Activated T-cell treated with anti-CD3 and anti-CD28 coated beads, Interleukin-2, amount 50 U/mL, for 72 hours (primary cell): ENCODE measurements at regions not wholly inside any gene's neighbourhood (a gene's known extent, or its start where the extent isn't known, plus 50 kb on each side); places are given as distances from the start of the nearest gene placed in this dataset.
"Not testable (repeated sequence)": the region's sequence is repeated elsewhere in the genome, so short reads cannot be mapped to it uniquely, and the experiment has no call there.

Source experiments
- ATAC-seq, 2 donors: fragments of 150-1000 bp; cut with Tn5 transposase; replicated peaks in 1 of 2; 2 replicates each; pipeline ENCODE4 v1.10.0; 2021; ENCODE audit warnings: moderate library complexity in 2 of 2, mild to moderate bottlenecking in 1 of 2
- DNase-seq, 2 donors: peaks; one replicate each; pipeline ENCODE4 v3.0.0; 2021 to 2022; ENCODE audit warnings: mixed read lengths in 1 of 2
- H3K27ac Mint-ChIP-seq: one replicate; pipeline ENCODE4 v1.8.0; 2022; ENCODE audit warnings: mild to moderate bottlenecking, moderate library complexity, mixed read lengths
- H3K27me3 Mint-ChIP-seq: one replicate; pipeline ENCODE4 v1.8.0; 2022; ENCODE audit warnings: low read depth, mixed read lengths
- H3K36me3 Mint-ChIP-seq, 2 donors: one replicate each; pipeline ENCODE4 v1.8.0; 2022; ENCODE audit warnings: mixed read lengths in 2 of 2, mild to moderate bottlenecking in 1 of 2; ENCODE audit not compliant: insufficient read depth in 2 of 2
- H3K4me1 Mint-ChIP-seq: one replicate; pipeline ENCODE4 v1.8.0; 2022; ENCODE audit warnings: low read depth, mixed read lengths
- H3K4me3 Mint-ChIP-seq, 2 donors: one replicate each; pipeline ENCODE4 v1.8.0; 2022; ENCODE audit warnings: mild to moderate bottlenecking in 2 of 2, mixed read lengths in 2 of 2, moderate library complexity in 2 of 2
- H3K9me3 Mint-ChIP-seq, 2 donors: one replicate each; pipeline ENCODE4 v1.8.0; 2022; ENCODE audit warnings: mixed read lengths in 2 of 2

GRCh38 chr10:94238006-94238617 lies 124.6 kb downstream of the NOC3L start:
- ATAC-seq (no peak), DNase-seq (no peak)
- H3K4me1 Mint-ChIP-seq: no peaks in the 10 kb centered on the region
- H3K4me3 Mint-ChIP-seq: no peak overlapping the region
- no peaks in the 10 kb centered on the region for H3K9me3 Mint-ChIP-seq
- H3K27ac Mint-ChIP-seq: no peak overlapping the region
- H3K27me3 Mint-ChIP-seq: peaks cover 21% of the 10 kb centered on the region
- no peaks in the 10 kb centered on the region for H3K36me3 Mint-ChIP-seq

DNA sequence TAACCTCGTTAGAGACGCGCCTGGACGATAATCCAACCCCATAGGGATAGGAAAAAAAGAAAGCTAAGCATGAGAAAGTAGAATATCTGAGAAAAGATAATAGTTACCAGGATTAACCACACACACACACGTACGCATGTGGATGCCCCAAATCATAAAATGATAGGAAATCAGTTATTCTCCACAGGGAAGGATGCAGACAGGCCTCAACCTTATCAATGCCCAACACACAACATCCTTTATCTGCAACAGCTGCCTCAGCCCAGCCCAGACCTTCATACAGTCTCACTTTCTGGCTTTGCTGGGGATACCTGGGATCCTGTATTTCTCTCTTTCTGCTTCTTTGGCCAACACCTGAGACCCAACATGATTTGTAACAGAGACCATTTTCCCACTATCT lies 123.0 kb downstream of the NOC3L start:
- no peaks in the 10 kb centered on the region for H3K4me1 Mint-ChIP-seq
- H3K27me3 Mint-ChIP-seq: peaks cover 15% of the 10 kb centered on the region
- no peak for DNase-seq
- no peak overlapping the region for H3K4me3 Mint-ChIP-seq
- ATAC-seq: no peak
- no peak overlapping the region for H3K27ac Mint-ChIP-seq
- no peaks in the 10 kb centered on the region for H3K36me3 Mint-ChIP-seq
- no peaks in the 10 kb centered on the region for H3K9me3 Mint-ChIP-seq

DNA sequence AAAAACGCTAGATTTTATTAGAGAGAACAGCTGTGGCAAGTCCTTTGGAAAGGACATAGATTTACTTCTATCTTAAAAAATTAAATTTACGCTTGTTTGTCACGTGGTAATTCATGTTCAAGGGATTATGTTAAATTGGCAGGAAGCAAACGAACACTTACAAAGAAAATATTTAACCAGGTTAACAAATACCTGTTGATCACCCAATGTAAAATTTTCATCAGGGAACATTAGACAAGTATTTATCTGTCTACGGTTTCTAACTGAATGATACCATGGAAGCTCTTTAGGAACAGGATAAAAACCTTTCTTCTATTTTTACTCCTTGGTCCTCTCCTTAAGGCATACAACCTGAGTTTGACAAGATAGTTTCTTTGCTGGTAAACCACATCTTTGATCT lies 122.2 kb downstream of the NOC3L start:
- H3K4me1 Mint-ChIP-seq: no peaks in the 10 kb centered on the region
- DNase-seq (no peak), ATAC-seq (no peak)
- H3K4me3 Mint-ChIP-seq: no peak overlapping the region
- H3K27ac Mint-ChIP-seq: no peak overlapping the region
- H3K36me3 Mint-ChIP-seq: no peaks in the 10 kb centered on the region
- H3K9me3 Mint-ChIP-seq: no peaks in the 10 kb centered on the region
- peaks cover 14% of the 10 kb centered on the region for H3K27me3 Mint-ChIP-seq

- Mint-ChIP-seq H3K4me3 (no peak overlapping the region), H3K27me3 (peaks cover 11% of the 10 kb centered on the region), H3K4me1 (no peaks in the 10 kb centered on the region), H3K9me3 (no peaks in the 10 kb centered on the region), H3K27ac (no peak overlapping the region), H3K36me3 (no peaks in the 10 kb centered on the region)
- no peak for ATAC-seq
- DNase-seq: no peak
Observed at GRCh38 chr10:94240901-94241300, 121.8 kb downstream of the NOC3L start.

- H3K36me3 Mint-ChIP-seq: no peaks in the 10 kb centered on the region
- H3K4me3 Mint-ChIP-seq: no peak overlapping the region
Observed at GRCh38 chr10:94251098-94251497, 111.6 kb downstream of the NOC3L start.

DNA sequence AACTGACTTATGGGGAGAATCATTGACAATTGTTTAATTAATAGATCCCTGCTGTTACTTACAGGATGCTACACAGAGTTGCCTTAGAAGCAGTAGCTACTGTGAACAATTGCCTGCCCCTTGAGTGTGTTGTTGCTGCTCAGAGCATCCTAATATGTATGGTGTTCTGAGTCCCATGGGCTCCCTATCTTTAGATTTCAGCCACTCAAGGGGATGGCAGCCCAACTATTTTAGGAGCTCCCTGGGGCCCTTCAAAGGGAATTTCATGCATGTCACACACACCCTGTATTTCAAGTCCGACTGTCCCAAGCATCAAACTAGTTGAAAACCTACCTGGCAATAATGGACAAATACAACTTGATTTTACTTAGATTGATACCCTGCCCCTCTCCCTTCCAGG lies 111.2 kb downstream of the NOC3L start:
- H3K36me3 Mint-ChIP-seq: no peaks in the 10 kb centered on the region

More at GRCh38 chr10:94251098-94251497, 111.6 kb downstream of the NOC3L start:
- Mint-ChIP-seq H3K9me3 (no peaks in the 10 kb centered on the region), H3K27me3 (peaks cover 11% of the 10 kb centered on the region), H3K27ac (no peak overlapping the region), H3K4me1 (no peaks in the 10 kb centered on the region)
- DNase-seq (no peak), ATAC-seq (no peak)

DNA sequence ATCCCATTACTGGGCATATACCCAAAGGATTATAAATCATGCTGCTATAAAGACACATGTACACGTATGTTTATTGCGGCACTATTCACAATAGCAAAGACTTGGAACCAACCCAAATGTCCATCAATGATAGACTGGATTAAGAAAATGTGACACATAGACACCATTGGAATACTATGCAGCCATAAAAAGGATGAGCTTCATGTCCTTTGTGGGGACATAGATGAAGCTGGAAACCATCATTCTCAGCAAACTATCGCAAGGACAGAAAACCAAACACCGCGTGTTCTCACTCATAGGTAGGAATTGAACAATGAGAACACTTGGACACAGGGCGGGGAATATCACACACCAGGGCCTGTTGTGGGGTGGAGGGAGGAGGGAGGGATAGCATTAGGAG lies 105.3 kb downstream of the NOC3L start:
- not testable (repeated sequence) for H3K9me3 Mint-ChIP-seq, H3K27ac Mint-ChIP-seq, DNase-seq, H3K36me3 Mint-ChIP-seq, H3K27me3 Mint-ChIP-seq, H3K4me1 Mint-ChIP-seq, H3K4me3 Mint-ChIP-seq, ATAC-seq

More for the DNA sequence above, 111.2 kb downstream of the NOC3L start:
- Mint-ChIP-seq H3K9me3 (no peaks in the 10 kb centered on the region), H3K27ac (no peak overlapping the region), H3K4me1 (no peaks in the 10 kb centered on the region), H3K27me3 (peaks cover 11% of the 10 kb centered on the region), H3K4me3 (no peak overlapping the region)
- no peak for DNase-seq
- ATAC-seq: no peak

DNA sequence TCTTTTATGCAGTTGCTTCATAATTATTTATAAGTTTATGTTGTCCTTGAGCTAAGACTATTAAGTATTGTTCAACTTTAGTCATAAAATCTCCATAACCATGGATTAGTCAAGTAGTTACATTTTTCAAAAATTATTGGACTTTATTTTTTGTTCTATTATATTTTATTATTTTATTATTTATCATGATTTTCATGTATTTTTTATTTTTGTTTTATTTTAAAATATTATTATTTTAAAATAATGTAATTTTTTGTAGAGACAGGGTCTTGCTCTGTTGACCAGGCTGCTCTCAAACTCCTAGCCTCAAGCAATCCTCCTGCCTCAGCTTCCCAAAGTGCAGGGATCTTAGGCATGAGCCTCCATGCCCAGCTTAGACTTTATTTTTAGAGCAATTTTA lies 102.3 kb downstream of the NOC3L start:
- H3K27me3 Mint-ChIP-seq: no peaks in the 10 kb centered on the region
- no peaks in the 10 kb centered on the region for H3K4me1 Mint-ChIP-seq
- H3K9me3 Mint-ChIP-seq: no peaks in the 10 kb centered on the region
- no peak for DNase-seq
- H3K27ac Mint-ChIP-seq: no peak overlapping the region
- no peak overlapping the region for H3K4me3 Mint-ChIP-seq
- no peak for ATAC-seq
- H3K36me3 Mint-ChIP-seq: no peaks in the 10 kb centered on the region

- no peak overlapping the region for H3K27ac Mint-ChIP-seq
- DNase-seq: no peak
- H3K36me3 Mint-ChIP-seq: no peaks in the 10 kb centered on the region
- no peaks in the 10 kb centered on the region for H3K9me3 Mint-ChIP-seq
- peaks cover 6% of the 10 kb centered on the region for H3K27me3 Mint-ChIP-seq
- no peaks in the 10 kb centered on the region for H3K4me1 Mint-ChIP-seq
- H3K4me3 Mint-ChIP-seq: no peak overlapping the region
- ATAC-seq: no peak
Observed at GRCh38 chr10:94264085-94264484, 98.7 kb downstream of the NOC3L start.

- Mint-ChIP-seq H3K9me3 (peaks cover 0 to 2% of the 10 kb centered on the region in 2 donors), H3K4me3 (no peak overlapping the region), H3K4me1 (no peaks in the 10 kb centered on the region), H3K27me3 (peaks cover 6% of the 10 kb centered on the region), H3K27ac (no peak overlapping the region), H3K36me3 (peaks cover 0 to 2% of the 10 kb centered on the region in 2 donors)
- ATAC-seq (no peak), DNase-seq (no peak)
Observed at GRCh38 chr10:94266091-94266490, 96.6 kb downstream of the NOC3L start.

DNA sequence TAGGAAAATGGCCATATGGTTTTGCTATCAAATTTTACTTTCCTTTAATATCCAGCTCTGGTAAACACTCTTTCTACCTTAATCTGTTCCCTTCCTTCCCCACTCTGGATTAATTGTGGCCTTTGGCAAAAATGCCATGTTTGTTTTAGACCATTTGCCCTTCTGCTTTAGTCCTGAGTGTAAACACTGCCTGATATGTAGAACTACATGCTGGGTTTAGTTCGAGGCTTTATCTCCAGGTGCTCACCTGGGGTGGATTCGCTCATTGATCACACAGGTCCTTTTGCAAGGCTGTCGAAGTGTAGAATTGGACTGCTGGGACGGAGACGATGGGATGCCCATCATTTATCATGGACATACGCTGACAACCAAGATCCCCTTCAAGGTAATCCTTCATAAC lies 94.1 kb downstream of the NOC3L start:
- H3K4me1 Mint-ChIP-seq: no peaks in the 10 kb centered on the region
- no peak for ATAC-seq

GRCh38 chr10:94274142-94274787 lies 88.5 kb downstream of the NOC3L start:
- H3K27ac Mint-ChIP-seq: no peak overlapping the region

More for the DNA sequence above, 94.1 kb downstream of the NOC3L start:
- H3K27ac Mint-ChIP-seq: no peak overlapping the region
- peaks cover 2 to 7% of the 10 kb centered on the region in 2 donors for H3K9me3 Mint-ChIP-seq
- H3K4me3 Mint-ChIP-seq: no peak overlapping the region
- H3K27me3 Mint-ChIP-seq: peaks cover 6% of the 10 kb centered on the region
- peaks cover 0 to 5% of the 10 kb centered on the region in 2 donors for H3K36me3 Mint-ChIP-seq
- no peak for DNase-seq

GRCh38 chr10:94276140-94276539 lies 86.6 kb downstream of the NOC3L start:
- Mint-ChIP-seq H3K36me3 (peaks cover 0 to 4% of the 10 kb centered on the region in 2 donors), H3K27me3 (peaks cover 23% of the 10 kb centered on the region), H3K4me3 (no peak overlapping the region), H3K4me1 (peaks cover 5% of the 10 kb centered on the region), H3K9me3 (peaks cover 0 to 7% of the 10 kb centered on the region in 2 donors), H3K27ac (no peak overlapping the region)
- ATAC-seq: no peak
- DNase-seq: no peak

More at GRCh38 chr10:94274142-94274787, 88.5 kb downstream of the NOC3L start:
- no peaks in the 10 kb centered on the region for H3K4me1 Mint-ChIP-seq
- DNase-seq: no peak
- ATAC-seq: no peak
- peaks cover 0 to 5% of the 10 kb centered on the region in 2 donors for H3K36me3 Mint-ChIP-seq
- H3K27me3 Mint-ChIP-seq: peaks cover 5% of the 10 kb centered on the region
- no peak overlapping the region for H3K4me3 Mint-ChIP-seq
- H3K9me3 Mint-ChIP-seq: peaks cover 2 to 7% of the 10 kb centered on the region in 2 donors

GRCh38 chr10:94277450-94277849 lies 85.3 kb downstream of the NOC3L start:
- Mint-ChIP-seq H3K27me3 (peaks cover 28% of the 10 kb centered on the region), H3K9me3 (peaks cover 0 to 2% of the 10 kb centered on the region in 2 donors), H3K4me1 (peaks cover 5% of the 10 kb centered on the region), H3K36me3 (peaks cover 0 to 1% of the 10 kb centered on the region in 2 donors), H3K27ac (no peak overlapping the region), H3K4me3 (no peak overlapping the region)
- ATAC-seq: no peak
- no peak for DNase-seq
